Renal cortical epithelial cell (primary cell): ENCODE measurements at regions not wholly inside any gene's neighbourhood (a gene's known extent, or its start where the extent isn't known, plus 50 kb on each side); places are given as distances from the start of the nearest gene placed in this dataset.

Source experiments
- DNase-seq: peaks from one replicate; pipeline ENCODE4 v3.0.0-alpha.2; 2011; ENCODE audit warnings: low read depth

GRCh38 chr9:75410405-75410804 is 322.1 kb downstream of the OSTF1 start:
- no peak for DNase-seq

DNA sequence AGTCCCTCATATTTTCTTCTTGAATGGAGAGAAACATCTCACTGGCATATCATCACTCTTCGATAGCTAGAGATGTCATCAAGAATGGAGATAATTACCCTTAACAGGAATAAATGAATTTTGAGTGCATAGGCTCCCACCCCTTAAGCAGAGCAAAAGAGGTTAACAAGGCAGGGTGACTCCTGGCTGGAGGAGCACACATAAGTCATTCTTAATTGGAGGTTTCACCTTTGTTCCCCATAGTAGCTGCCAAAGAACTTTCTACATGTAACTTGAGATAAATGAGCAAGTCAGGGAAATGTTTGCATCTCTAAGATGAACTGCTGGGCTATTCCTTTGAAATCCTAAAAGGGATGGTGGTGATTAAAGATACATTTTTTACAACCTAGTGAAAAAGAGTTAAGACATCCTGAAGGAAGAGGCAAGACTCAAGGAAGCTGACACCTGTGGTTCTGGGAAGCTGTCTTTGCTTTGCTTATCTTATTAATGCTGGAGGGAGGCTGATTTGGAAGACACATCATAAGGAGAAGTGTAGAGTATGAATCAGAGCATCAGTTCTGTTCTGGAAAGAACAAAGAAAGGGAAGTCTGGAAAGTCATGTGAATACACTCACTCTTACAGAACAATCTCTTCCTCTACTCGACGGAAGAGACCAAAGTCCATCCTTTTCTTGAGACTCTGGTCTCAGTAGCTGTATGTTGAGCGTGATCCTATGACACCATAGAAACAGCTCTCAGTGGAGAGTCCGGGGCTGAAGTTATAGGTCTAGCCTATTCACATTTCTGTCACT is 326.3 kb downstream of the OSTF1 start:
- no peak for DNase-seq

DNA sequence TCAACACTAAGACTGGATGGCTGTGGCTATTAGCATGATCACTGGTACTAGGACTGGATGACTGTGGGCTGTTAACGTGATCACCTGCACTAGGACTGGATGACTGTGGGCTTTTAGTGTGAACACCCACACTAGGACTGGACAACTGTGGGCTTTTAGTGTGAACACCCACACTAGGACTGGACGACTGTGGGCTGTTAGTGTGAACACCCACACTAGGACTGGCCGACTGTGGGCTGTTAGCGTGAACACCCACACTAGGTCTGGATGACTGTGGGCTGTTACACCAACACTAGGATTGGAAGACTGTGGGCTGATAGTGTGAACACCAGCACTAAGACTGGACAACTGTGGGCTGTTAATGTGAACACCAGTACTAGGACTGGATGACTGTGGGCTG is 329.2 kb downstream of the OSTF1 start:
- DNase-seq: no peak

- DNase-seq: no peak
Measured at GRCh38 chr9:75418518-75418917, 330.2 kb downstream of the OSTF1 start.

- DNase-seq: no peak
Measured at GRCh38 chr9:75422944-75423522, 334.7 kb downstream of the OSTF1 start.

DNA sequence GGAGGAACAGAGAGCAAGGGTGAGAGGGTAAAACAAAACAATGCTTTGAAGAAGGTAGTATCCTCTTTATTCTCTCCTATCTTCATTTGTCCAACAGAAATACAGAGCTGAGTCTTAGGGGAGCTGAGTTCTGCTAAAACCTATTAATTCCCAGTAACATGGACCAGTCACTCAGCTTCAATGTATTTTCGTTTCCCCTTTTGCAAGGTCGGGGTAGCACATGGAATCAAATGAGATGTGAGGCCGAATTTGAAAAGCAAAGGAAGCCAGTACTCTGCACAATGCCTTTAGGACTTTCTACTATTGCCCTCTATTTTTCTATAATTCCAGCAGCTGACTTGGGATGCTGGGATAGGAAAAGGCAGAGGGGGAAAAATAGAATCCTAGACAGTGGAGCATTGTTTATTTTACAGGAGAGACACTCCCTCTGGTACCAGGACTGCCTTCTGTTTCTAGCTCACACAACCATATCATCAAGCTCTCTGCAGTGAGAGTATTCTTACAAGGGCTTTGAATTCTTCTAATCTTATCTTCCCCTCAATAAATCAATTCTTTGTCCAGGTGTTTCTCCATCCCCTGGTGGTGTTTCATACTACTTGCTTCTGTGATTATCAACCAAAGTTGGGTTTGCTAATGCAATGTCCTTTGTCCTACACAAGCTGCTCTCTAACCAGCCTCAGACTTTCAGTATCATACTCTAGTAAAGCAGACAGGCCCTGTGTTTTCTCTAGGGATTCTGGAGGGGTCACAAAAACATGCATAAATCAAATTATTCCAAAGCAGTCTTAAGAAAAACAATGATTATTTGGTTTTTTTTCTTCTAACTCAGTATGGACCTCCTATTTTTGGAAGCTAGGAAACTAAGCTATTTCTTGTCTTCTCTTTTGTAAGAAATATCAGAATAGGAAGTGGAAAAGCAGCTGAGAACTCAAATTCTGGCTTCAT is 341.5 kb downstream of the OSTF1 start:
- no peak for DNase-seq

- DNase-seq: no peak
Measured at GRCh38 chr9:75431375-75431774, 343.1 kb downstream of the OSTF1 start.

DNA sequence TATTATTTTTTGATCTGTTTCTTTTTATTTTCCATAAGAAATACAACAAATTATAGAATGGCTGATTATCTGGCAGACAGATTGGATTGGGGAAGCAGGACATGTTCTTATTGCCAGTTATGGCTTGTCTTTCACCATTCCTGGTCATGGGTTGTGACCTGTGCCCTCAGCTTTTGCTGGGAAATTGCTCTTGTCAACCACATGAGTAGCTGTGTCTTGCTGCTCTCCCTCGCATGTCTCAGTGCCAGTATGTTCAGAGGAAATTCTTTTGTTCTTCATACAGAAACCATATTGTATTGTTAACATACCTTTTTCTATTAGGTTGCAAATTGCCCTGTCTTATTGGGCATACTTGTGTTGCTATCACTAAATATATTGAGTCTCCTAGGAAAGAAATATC is 344.1 kb downstream of the OSTF1 start:
- no peak for DNase-seq

GRCh38 chr9:75432888-75433287 is 344.6 kb downstream of the OSTF1 start:
- DNase-seq: no peak

GRCh38 chr9:75438716-75439115 is 350.4 kb downstream of the OSTF1 start:
- no peak for DNase-seq

- no peak for DNase-seq
Measured at GRCh38 chr9:75440914-75441313, 352.6 kb downstream of the OSTF1 start.

GRCh38 chr9:75445144-75445543 is 356.8 kb downstream of the OSTF1 start:
- DNase-seq: no peak

DNA sequence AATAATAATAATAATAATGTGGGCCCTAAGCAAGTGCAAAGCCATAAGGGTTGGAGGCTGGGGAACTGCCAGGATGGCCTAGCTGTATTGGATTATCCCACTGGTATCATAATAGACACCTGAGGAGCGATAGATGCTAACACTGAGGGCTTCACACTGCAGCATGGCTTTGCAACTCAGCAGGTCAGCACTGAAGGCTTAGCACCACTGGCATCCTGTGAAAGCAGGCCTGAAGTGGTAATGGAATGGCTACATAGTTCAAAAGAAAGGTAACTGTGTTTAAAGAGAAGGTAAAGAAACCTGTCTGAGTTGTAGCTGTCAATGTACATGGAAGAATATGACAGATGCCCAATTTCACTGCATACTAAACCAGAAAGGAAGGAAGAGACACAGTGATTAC is 359.0 kb downstream of the OSTF1 start:
- no peak for DNase-seq

DNA sequence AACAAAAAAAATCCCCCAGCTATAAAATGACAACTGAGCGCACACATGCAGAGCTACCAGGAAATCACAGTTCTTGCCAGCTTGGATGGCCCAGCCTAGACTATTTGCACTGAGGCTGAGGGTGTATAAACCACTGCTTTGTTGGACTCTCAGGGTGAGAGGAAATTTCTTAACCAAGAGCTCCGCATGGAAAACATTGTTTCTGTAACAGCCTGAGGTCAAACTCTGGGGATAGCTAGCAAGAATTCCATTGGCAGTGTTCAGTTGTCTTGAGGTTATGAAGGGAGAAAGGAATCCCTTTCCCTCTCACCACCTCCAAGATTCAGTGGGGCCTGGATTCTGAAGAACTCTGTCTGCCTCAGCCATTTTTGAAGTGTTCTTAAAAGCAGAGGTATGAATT is 360.0 kb downstream of the OSTF1 start:
- DNase-seq: peak; percentile 33

- no peak for DNase-seq
Measured at GRCh38 chr9:75448955-75449354, 360.6 kb downstream of the OSTF1 start.

DNA sequence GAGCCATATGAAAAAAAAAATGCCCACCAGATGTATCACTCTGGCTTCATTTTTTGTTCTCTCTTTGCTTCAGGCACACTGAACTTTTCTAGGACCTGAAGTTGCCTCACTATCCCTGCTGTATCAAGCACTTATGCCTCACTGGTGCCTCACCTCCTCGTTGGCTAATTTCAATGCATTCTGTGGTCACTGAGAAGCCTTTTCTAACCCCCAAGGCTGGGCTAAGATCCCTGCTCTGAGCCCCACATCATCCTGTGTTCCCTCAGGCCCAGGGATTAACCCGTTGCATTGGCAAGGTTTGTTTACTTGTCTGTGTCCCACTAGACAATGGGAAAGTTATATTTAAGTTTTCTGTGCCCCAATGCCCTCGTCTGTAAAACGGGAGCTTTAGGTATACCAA is 362.7 kb downstream of the OSTF1 start:
- peak; percentile 7 for DNase-seq

DNA sequence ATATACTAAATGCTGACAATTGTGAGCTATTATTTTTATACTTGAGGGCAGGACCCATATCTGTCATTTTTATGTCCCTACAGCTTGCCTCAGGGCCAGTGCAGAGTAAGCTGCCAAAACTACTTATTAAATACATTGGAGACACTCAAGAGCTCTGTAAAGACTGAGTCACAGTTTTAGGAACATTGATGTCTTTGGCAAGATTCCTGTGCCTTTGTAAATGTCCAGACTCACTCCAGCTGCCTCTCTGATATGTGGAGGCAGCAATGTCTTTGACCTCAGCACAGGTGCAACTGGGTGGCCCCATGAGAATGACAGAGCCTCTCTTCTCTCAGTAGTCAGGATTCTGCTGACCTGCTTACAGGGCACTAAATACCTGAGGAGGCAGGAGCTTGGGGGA is 363.2 kb downstream of the OSTF1 start:
- peak; percentile 43 for DNase-seq

DNA sequence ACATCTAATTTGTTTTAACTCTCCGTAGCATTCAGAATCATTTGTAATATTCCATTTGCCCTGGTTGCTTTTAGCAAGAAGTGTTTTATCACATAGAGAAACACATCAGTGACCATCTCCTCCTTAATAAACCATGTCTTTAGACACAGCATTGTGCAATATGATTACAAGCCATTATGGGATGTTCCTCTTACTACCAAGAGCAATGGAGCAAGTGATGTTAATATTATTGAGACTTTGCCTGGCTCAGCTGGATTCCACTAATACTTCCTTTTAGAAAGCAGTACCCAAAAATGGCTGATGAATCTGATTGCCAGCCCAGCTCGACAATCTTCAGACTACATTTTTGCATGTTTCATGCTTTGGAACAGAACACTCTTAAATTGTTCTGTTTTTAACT is 364.2 kb downstream of the OSTF1 start:
- no peak for DNase-seq

DNA sequence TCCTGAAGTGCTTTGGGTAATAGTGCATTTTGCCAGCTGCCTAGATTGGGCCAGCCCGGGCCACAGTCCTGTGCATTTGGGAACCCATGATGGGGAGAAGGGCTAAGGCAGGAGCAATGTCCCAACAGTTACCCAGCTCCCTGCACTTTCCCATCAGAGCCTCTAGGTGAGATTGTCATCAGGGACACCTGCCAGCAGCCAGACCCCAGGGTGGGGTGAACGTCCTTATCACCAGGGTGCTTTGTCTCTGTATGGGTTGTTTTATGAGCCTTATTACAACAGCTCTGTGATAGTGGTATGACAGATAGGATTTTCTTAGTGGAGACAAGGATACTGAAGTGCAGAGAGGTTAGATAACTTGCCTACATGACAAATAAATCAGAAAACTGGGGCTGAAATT is 365.7 kb downstream of the OSTF1 start:
- no peak for DNase-seq

DNA sequence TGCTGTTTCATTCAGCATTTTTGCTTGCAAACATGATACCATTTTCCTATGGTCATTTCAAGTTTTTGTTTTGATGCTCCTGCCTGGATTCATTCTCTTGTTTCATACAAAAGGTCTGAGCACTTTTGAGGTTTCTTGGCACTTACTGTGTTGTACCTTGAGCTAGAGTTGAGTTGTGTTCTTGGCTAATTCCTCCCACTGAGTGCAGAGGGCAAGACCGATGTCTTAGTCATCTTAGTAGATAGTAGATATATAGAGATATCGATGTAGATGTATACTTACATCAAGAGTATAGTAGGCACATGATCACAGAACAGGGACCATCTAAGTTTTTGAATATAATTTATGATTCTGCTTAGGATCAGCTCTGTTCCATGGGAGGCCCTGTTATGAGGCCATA is 366.6 kb downstream of the OSTF1 start:
- no peak for DNase-seq

- peak; percentile 77 for DNase-seq
Measured at GRCh38 chr9:75455444-75455921, 367.2 kb downstream of the OSTF1 start.

GRCh38 chr9:75456698-75457097 is 368.4 kb downstream of the OSTF1 start:
- DNase-seq: no peak
